Suprapubic skin (tissue), 4 donors: ENCODE measurements at regions not wholly inside any gene's neighbourhood (a gene's known extent, or its start where the extent isn't known, plus 50 kb on each side); places are given as distances from the start of the nearest gene placed in this dataset.
"Not testable (repeated sequence)": the region's sequence is repeated elsewhere in the genome, so short reads cannot be mapped to it uniquely, and the experiment has no call there.

Experiments used
- DNase-seq, 2 donors: peaks; one replicate each; pipeline ENCODE4 v3.0.0-alpha.2; 2019; ENCODE audit warnings: low spot score in 2 of 2
- H3K27ac ChIP-seq: fragments of 200-600 bp; sonication (generic); one replicate; pipeline ENCODE4 v1.5.1; 2019
- H3K27me3 ChIP-seq: fragments of 200-600 bp; sonication (generic); one replicate; pipeline ENCODE4 v1.5.1; 2019
- H3K36me3 ChIP-seq: fragments of 200-600 bp; sonication (generic); one replicate; pipeline ENCODE4 v1.5.1; 2019
- H3K4me1 ChIP-seq: fragments of 200-600 bp; sonication (generic); one replicate; pipeline ENCODE4 v1.5.1; 2019
- H3K4me3 ChIP-seq: fragments of 200-600 bp; sonication (generic); one replicate; pipeline ENCODE4 v1.5.1; 2019; ENCODE audit warnings: mild to moderate bottlenecking
- H3K9me3 ChIP-seq: fragments of 200-600 bp; sonication (generic); one replicate; pipeline ENCODE4 v1.5.1; 2019
- CTCF ChIP-seq, 2 donors: fragments of 200-600 bp in 1 of 2; fragments of 450-650 bp in 1 of 2; sonication (generic) in 1 of 2; IDR thresholded peaks; one replicate each; pipeline ENCODE4 v1.5.1; 2016 to 2019; ENCODE audit warnings: antibody characterized with exemption in 2 of 2, mild to moderate bottlenecking in 1 of 2, moderate library complexity in 1 of 2
- EP300 ChIP-seq: sonication (generic); formaldehyde crosslinking; IDR thresholded peaks from one replicate; pipeline ENCODE4 v1.6.1; 2017; ENCODE audit warnings: antibody characterized with exemption
- POLR2A ChIP-seq, 2 donors: fragments of 450-650 bp; IDR thresholded peaks; one replicate each; pipeline ENCODE4 v1.6.1; 2017; ENCODE audit warnings: antibody characterized with exemption in 2 of 2, mild to moderate bottlenecking in 2 of 2, moderate library complexity in 2 of 2
- POLR2AphosphoS5 ChIP-seq, 3 donors: sonication (generic); formaldehyde crosslinking; IDR thresholded peaks; one replicate each; pipeline ENCODE4 v1.6.1; 2017; ENCODE audit warnings: antibody characterized with exemption in 3 of 3
- WGBS: methylation state at CpG from one replicate; pipeline ENCODE4 v1.1.5; 2018; 5-methylcytosine and 5-hydroxymethylcytosine counted together

GRCh38 chr7:35853194-35853593 is 52.3 kb downstream of the SEPTIN7 start:
- DNase-seq, H3K27me3 ChIP-seq, H3K4me1 ChIP-seq, H3K27ac ChIP-seq, H3K36me3 ChIP-seq, H3K9me3 ChIP-seq, H3K4me3 ChIP-seq: not testable (repeated sequence)
- 80% methylated on average over 7 of the region's 7 CpGs for WGBS

- TF ChIP-seq POLR2A (IDR thresholded peaks at IDR 0.05) (no peak), CTCF (IDR thresholded peaks at IDR 0.05) (no peak), POLR2AphosphoS5 (IDR thresholded peaks at IDR 0.05) (no peak), EP300 (no peak)
- Histone ChIP-seq H3K4me3 (no peak overlapping the region), H3K4me1 (peaks cover 5% of the 10 kb centered on the region), H3K36me3 (peaks cover 4% of the 10 kb centered on the region), H3K9me3 (no peaks in the 10 kb centered on the region), H3K27ac (no peak overlapping the region), H3K27me3 (no peaks in the 10 kb centered on the region)
- no peak for DNase-seq
- 29% methylated on average over 1 of the region's 1 CpG for WGBS
Measured at GRCh38 chr7:35854311-35854710, 53.5 kb downstream of the SEPTIN7 start.

GRCh38 chr7:35856175-35856574 is 55.3 kb downstream of the SEPTIN7 start:
- Histone ChIP-seq H3K9me3 (no peaks in the 10 kb centered on the region), H3K27ac (no peak overlapping the region), H3K4me1 (no peaks in the 10 kb centered on the region), H3K36me3 (peaks cover 4% of the 10 kb centered on the region), H3K27me3 (no peaks in the 10 kb centered on the region), H3K4me3 (no peak overlapping the region)
- WGBS = 73% methylated on average over 4 of the region's 4 CpGs
- no peak for DNase-seq
- TF ChIP-seq POLR2AphosphoS5 (IDR thresholded peaks at IDR 0.05) = no peak
- no peak for TF ChIP-seq EP300
- TF ChIP-seq POLR2A (IDR thresholded peaks at IDR 0.05) = no peak
- no peak for TF ChIP-seq CTCF (IDR thresholded peaks at IDR 0.05)

- H3K27me3 ChIP-seq = no peaks in the 10 kb centered on the region
- no peaks in the 10 kb centered on the region for H3K9me3 ChIP-seq
- peaks cover 24% of the 10 kb centered on the region for H3K36me3 ChIP-seq
- H3K27ac ChIP-seq = no peak overlapping the region
- no peak for TF ChIP-seq EP300
- TF ChIP-seq POLR2A (IDR thresholded peaks at IDR 0.05) = no peak
- TF ChIP-seq POLR2AphosphoS5 (IDR thresholded peaks at IDR 0.05) = no peak
- no peak for TF ChIP-seq CTCF (IDR thresholded peaks at IDR 0.05)
- no peak for DNase-seq
- H3K4me3 ChIP-seq = no peak overlapping the region
- no peaks in the 10 kb centered on the region for H3K4me1 ChIP-seq
- WGBS = 97% methylated on average over 1 of the region's 1 CpG
Measured at GRCh38 chr7:35860664-35861063, 59.8 kb downstream of the SEPTIN7 start.

- Histone ChIP-seq H3K4me3 (no peak overlapping the region), H3K9me3 (no peaks in the 10 kb centered on the region), H3K36me3 (peaks cover 36% of the 10 kb centered on the region), H3K27me3 (no peaks in the 10 kb centered on the region), H3K27ac (no peak overlapping the region), H3K4me1 (peaks cover 4% of the 10 kb centered on the region)
- WGBS = 82% methylated on average over 3 of the region's 3 CpGs
- DNase-seq = no peak
- no peak for TF ChIP-seq POLR2A (IDR thresholded peaks at IDR 0.05)
- no peak for TF ChIP-seq CTCF (IDR thresholded peaks at IDR 0.05)
- no peak for TF ChIP-seq POLR2AphosphoS5 (IDR thresholded peaks at IDR 0.05)
- TF ChIP-seq EP300 = no peak
Measured at GRCh38 chr7:35865287-35865686, 64.4 kb downstream of the SEPTIN7 start.

- H3K27me3 ChIP-seq = no peaks in the 10 kb centered on the region
- H3K9me3 ChIP-seq = no peaks in the 10 kb centered on the region
- H3K4me3 ChIP-seq = no peak overlapping the region
- H3K27ac ChIP-seq = no peak overlapping the region
- no peak for DNase-seq
- H3K4me1 ChIP-seq = peaks cover 4% of the 10 kb centered on the region
- peaks cover 36% of the 10 kb centered on the region for H3K36me3 ChIP-seq
- 27% methylated on average over 1 of the region's 1 CpG for WGBS
- no peak for TF ChIP-seq POLR2AphosphoS5 (IDR thresholded peaks at IDR 0.05)
- TF ChIP-seq POLR2A (IDR thresholded peaks at IDR 0.05) = no peak
Measured at GRCh38 chr7:35866186-35866585, 65.3 kb downstream of the SEPTIN7 start.

- H3K4me1 ChIP-seq, H3K4me3 ChIP-seq, H3K27me3 ChIP-seq, DNase-seq, H3K9me3 ChIP-seq, H3K27ac ChIP-seq: not testable (repeated sequence)
- 50% methylated on average over 1 of the region's 1 CpG for WGBS
- peaks cover 33% of the 10 kb centered on the region for H3K36me3 ChIP-seq
Measured at GRCh38 chr7:35869117-35869516, 68.3 kb downstream of the SEPTIN7 start.
